HG03460 (cell line): ENCODE measurements at regions not wholly inside any gene's neighbourhood (a gene's known extent, or its start where the extent isn't known, plus 50 kb on each side); places are given as distances from the start of the nearest gene placed in this dataset.

Source experiments
- ATAC-seq: cut with Tn5 transposase; IDR thresholded peaks from one replicate; pipeline ENCODE4 v1.9.1; 2021; ENCODE audit not compliant: unreplicated experiment

DNA sequence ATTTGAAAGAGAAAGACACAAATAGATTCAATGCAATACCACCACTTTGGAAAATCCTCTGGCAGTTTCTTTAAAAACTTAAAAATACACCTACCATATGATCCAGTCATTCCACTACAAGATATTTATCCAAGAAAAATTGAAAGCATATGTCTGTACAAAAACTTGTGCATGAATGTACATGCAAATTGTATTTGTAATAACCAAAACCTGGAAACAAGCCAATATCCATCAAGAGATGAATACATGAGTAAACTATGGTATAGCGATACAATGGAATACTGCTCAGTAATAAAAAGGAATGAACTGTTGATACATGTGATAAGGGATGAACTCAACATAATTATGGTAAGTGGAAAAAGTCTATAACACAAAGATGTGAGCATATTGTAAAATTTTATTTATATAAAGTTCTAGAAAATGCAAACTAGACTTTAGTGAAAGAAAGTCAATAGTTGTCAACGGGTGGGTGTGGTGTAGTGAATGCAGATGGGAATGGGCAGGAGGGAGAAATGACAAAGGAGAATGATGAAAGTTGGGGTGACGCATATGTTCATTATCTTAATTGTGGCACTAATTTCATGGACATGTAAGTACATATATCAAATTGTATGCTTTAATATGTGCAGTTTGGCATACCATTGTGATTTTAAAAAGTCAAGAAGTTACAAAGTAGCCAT is 347.5 kb downstream of the SAMD5 start:
- ATAC-seq = no peak

DNA sequence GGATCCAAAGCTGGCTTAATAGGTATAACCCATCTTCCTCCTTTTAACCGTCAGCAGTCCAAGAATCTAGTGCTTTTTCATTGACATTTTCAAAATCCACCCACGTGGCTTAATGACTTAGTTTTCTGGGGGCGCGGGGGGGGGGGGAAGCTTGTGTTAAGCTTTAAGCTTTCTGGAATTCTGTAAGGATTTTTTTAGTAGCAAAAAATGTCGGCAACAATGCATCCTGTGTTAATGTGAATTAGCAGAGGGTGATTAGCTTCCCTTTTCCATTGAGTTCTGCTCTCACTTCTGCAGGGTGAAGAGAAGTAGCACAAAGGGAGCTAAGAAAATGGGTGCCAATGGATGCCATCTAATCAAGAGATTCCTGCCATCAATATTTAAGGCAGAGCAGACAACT is 348.2 kb downstream of the SAMD5 start:
- no peak for ATAC-seq

DNA sequence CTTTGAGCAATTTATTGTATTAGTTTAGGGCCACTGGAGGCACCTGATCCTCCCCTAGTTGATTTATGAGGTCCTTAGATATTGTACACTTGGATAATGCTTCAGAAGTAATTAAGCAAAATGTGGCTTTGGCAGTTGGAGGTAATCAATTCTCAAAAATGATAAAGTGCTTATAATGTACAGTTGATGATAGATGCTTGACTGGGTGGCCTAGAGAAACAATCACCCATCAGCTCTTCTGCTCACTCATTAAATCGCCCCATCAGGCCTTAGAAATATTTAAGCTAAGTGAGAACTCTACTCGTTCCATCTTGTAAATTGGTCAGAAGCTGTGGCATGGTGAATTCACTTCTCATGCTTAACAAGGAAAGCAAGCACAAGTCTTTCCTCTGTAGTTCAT is 349.9 kb downstream of the SAMD5 start:
- no peak for ATAC-seq

DNA sequence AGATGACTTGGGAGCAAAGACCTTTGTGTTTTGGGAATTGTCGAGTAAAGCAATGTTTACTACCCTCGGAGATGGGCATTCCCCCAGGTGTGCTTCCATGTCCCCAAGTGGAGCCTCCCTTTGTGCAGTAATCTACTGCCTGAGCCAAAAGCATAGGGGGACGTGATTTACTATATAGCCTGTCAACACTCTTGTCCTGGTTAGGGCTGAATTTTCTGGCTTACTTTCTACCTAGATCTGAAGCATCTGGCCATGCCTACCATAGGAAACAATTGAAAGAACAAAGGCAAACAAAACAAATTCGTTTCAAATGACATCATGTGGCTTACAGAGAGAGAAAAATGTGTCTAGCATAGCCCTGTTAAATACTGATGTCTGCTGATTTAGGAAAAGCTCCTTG is 350.6 kb downstream of the SAMD5 start:
- no peak for ATAC-seq

DNA sequence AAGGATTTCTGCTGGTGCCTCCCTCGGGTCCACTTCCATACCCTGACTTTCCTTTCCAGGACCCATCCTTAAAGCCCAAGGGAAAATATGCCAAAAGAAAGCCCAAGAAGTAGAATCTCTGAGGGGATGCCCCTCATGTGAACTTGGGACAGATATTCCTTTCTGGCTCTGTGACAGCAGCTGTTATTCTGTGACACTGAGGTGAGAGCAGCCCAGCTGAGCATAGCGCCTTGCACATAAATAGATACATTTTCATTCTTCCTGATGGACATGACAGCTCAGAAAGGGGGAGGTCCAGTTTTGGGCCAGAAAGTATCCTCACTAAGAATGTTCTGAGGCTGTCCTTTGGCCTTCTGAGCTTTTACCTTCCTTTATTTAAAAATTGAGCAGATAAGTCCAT is 353.2 kb downstream of the SAMD5 start:
- no peak for ATAC-seq

DNA sequence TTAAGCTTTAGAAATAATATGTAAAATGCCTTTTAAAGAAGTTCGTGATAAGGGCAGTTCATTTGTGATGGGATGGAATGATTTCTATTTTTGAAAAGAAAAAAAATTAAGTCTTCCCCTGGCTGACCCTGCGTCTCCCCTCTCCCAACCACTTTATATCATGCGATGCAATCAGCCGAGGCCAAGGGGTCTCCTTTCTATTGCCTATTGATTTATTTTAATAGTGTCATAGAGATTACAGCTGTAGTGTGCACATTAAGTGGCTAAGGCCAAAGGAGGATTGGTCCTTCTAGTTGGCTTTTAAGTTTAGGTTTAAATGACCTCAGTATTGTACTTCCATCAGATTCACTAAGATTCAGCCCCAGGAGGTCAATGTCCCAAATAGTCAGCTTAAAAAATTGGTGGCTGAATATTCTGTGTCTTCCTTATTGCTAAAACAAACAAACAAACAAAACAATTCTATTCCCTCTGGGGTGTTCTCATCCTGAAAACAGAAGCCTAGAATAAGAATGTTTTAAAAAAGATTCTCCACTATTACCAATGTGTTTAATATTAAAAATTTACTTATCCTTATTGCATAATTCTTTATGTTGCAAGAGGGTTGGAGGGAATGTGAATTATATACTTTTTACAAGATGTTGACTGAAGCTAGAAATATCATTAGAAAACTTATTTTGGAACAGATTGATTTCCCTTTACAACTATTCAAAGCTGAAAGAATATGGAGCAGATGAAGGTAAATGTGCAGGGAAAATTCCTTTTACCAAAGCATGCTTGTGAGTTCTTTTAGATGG is 359.1 kb downstream of the SAMD5 start:
- ATAC-seq = no peak

DNA sequence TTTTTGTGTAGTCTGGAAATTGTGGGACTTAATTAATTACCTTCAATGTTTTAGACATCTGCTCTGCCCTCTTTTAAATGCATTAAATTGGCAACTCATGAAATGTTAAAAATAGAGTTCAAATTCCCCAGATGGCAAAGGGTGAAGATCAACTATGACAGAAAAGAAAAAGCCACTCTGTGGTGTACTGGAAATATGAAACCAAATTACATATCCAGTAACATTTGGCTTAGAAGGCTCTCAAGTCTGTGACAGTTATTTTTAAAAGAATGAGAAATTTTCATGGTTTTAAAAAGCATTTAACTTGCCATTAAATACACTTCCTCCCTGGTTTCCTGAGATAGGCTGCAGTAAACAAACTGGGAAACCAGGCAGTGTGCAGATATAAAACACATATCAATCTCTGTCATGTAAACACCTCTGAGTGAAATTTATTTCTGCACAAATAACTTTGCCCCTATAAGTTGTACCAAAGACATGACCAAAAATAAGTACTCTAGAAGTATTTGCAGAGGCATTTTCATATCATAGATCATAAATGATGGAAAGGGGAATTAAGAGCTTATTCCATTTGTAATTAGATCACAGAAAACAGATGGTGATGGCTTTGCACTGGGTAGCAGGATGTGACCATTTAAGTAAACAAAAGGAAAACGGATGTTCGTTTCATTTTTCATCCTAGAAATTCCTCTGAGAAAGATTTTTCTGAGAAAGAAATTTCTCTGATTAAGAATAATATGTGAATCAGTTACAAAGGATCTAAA is 360.1 kb downstream of the SAMD5 start:
- ATAC-seq = no peak

DNA sequence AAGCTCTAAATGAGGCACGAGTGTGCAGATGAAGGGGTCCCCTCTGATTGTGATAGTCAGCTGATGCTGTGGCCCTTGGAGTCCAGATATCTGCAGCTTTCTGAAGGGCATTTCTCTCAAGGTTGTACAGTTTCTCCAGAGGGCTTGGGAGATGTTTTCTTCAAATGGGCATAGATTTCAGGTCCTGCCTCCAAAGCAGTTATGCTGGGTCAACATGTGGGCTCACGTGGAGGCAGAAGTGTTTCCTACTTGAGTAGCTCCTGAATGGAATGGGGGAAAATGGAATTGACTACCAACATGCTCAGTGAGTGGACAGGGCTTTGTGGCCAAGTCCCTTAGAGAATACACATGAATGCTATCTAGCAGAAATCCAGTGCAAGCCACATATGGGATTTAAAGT is 360.7 kb downstream of the SAMD5 start:
- ATAC-seq = no peak

DNA sequence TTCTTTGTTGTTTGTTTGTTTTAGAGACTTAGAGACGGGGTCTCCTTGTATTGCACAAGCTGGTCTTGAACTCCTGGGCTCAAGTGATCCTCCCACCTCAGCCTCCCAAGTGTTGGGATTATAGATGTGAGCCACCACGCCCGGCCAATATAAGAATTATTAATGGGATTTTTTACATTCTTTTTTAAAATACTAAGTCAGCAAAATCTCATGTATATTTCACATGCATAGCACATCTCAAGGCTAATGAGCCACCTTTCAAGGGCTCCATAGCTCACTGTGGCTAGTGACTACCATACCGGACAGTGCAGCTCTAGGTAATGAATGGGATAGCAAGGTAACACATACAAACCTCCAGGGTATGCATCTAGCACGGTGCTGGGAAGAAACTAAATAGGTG is 361.4 kb downstream of the SAMD5 start:
- no peak for ATAC-seq

DNA sequence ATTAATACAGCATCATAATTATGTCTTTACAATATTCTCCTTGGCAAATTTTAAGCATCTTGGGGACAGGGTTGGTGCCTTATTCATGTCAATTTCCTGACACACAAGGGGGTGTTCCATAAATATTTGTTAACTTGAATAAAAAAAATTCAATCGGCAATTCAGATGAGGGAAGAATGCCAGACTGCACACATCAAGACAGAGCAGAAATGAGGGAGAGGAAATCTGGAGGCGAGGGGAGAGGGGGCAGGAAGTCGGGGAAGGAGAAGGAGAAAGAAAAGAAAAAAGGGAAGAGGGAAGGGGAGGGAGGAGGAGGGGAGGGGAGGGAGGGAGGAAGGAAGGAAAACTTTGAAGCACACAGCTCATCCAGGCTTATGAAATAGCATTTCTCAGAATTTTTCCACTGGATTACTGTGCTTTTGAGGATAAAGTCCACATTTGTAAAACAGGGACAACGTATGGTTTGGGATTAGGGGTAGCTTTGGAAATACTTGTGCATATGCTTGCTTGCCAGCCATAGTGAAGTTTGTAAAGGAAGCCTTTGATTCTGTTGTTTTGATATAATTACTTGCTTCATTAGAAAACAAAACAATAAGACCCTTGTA is 362.1 kb downstream of the SAMD5 start:
- ATAC-seq = no peak

DNA sequence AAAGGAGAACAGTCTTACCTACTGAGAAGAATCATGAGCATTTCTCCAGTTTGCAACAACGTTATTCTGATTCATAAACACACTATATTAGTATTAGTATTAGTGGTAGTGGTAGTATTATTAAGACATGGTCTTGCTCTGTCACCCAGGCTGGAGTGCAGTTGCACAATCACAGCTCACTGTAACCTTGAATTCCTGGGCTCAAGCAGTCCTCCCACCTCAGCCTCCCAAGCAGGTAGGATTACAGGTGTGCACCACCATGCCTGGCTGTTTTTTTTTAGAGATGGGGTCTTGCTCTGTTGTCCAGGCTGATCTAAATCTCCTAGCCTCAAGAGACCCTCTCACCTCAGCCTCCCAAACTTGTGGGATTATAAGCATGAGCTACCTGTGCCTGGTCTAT is 363.5 kb downstream of the SAMD5 start:
- no peak for ATAC-seq

DNA sequence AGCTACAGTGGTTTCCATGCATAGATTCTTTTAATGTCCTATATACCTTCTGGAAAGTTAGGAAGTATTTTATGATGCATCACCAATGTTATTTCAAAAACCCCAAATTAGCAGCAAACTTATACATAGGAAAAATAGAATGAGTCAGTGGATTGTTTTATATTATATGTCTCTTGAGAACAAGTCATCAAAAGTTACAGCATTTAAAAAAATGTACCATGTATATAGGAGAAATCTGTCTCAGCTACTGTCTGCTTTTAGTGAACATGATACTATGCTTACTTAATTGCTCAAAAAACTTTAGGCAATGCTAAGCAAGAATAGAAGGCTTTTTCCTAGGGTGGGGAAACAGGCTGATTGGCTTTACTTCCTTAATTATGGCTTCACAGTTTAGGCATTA is 365.3 kb downstream of the SAMD5 start:
- no peak for ATAC-seq

DNA sequence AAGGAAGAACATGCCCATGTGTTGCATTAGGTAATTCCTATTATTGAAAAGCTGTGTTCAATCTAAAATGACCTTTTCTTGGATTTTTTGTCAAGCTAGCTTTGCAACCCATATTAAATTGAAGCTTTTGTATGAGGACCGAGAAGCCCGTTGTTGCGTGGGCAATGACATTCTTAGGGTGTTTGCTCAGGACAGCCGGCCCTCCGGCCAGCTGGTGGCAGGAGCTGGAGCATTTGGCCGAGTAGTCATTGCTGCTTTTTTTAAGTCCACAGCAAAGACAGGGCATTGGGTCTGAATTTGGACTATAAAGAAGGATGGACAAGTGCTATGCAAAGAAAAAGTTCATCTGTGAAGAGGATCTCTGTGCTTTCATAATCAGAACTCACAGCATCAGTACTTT is 365.8 kb downstream of the SAMD5 start:
- ATAC-seq = no peak

DNA sequence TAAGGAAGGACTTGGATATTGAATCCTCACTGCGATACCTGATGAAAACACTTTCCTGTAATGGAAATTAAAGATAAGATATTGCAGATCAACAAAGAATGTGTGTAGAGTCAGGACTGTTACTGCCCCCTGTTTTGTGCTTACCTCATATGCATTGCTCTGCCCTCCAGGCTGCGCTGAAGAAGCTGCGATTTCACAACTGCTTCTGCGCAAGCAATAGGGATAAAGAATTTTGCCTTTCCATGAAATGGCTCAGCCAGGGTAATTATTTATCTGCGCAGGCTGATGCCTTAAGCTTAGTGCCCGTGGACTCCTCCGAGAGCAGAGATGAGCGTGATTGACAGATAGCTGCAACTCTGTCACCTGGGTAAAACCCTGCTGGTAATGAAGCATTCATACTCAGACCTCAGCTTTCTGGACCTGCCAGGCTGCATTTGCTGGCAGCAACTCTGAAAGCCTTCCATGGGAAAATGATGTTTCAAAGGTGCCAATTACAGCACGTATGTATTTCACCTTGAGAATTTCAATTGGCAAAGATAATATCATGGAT is 370.6 kb downstream of the SAMD5 start:
- no peak for ATAC-seq

DNA sequence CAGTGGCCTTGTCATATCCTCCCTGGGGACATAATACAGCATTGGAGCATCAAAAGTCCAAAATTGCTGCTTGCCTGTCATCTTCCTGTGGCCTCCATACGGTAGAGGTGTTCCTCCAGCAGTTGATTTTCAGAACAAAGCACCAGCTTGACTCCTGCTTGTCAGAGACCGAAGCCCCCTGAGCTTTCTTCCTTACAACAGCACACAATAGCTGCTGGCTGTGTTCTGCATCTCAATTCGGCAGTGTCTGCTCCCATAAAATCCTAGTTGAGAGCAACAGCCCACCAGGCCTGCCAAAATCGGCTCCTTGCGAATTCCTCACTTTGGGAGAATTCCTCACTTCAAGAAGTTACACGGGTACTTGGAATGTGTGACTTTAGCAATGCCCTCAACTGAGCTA is 372.9 kb downstream of the SAMD5 start:
- ATAC-seq = no peak

DNA sequence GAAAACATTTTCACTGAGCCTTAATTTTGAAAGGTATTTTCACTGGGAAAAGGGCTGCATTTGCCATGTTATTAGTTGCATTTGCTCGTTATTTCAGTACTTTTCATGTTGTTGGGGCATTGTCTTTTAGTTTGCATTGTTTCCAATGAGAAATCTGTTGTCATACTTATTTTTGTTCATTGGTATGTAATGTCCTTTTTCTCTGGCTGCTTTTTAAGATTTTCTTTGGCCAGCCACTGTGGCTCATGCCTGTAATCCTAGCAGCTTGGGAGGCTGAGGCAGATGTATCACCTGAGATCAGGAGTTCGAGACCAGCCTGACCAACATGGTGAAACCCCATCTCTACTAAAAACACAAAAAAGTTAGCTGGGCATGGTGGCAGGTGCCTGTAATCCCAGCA is 379.9 kb downstream of the SAMD5 start:
- ATAC-seq = no peak

DNA sequence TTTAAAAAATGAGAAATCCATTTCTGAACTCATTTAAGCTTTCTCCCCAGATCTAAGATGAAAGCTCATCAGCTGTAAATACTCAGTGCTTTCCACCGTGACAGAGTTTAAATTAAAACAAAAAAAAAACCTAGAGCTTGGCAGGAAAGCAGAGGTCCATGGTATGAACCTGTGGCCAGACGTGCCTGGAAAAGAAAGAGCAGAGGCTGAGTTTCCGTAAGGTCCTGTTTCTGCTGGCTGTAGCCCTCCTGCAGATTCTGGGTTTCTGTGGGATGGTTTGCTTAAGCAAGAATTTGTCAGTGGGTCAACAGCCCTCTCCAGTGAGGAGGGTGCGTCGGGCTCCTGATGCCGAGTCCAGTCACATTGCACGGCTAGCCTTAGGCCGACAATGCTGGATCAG is 383.2 kb downstream of the SAMD5 start:
- no peak for ATAC-seq

DNA sequence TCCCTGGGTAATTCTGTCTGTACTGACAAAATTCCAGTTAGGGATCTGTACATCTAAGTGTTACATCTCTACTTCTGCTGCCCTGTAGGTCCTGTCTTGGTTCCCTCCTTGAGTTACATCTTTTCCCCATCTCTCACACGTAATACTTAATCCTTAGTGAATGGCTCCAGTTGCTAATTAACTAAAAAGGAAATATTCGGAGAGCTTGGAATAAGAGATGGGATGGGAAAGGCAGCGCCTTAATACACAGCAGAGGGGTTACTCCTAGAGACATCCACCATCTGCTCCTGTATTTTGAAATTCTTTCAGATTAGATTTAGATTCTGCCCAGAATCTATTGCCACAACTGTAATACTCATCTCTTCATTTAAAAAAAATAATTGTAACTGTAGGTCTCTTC is 384.0 kb downstream of the SAMD5 start:
- ATAC-seq = no peak

DNA sequence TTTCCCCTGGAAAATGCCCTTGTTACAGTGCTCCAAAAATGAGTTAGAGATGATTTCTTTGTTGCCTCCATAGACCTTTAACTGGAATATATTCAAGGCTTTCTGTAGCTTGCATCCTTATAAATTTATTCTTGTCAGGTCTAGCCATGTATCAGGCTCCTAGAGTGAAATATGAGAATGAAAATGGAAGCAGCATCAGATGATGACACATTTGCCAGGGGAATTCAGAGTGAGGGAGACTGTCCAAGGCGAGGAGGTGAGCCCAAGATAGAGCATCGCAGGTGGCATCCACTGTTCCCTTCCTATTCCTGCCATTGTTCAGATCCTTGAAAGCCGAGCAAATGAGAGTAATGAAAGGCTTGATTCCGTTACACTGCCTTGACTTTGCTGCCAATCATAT is 386.8 kb downstream of the SAMD5 start:
- ATAC-seq = no peak

DNA sequence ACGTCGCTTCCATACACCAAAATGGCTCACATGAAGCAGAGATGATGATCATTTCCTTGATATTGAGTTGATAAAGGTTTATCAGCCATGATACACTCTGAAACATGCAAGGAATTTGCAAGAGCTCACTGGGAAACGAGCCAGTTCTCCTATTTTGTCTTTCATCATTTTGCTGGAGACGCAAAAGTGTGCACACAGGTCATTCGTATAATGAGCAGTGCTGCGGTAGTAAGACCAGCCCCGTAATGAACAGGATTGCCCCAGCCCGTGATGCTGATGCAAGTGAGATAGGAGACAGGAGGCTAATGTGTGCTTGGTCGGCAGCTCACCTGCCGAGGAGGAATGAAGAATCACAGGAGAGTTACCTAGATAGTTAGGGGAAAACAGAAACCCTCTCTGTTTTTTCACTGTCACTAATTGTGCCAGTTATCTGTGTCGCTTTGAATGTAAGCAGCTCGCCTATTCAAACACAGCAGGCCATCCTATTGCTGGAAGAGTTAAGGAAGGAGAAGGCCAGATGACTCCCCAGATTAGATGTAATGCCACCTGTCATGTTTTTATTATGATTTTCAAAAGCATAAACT is 391.8 kb downstream of the SAMD5 start:
- ATAC-seq = no peak

DNA sequence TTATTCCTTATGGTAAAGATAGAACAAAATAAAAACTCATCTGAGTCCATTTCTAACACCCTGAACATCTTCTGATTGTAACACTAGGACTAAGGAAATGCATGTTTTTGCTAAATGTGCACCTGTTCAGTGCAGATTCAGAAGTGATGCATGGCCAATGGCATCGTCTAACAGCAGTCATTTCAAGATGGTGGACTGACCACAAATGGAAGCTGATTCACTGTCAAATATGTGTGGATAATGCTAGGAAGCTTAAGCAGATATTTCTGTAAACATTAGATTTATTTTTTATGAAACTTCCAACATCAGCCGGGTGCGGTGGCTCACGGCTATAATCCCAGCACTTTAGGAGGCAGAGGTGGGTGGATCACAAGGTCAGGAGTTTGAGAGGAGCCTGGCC is 394.8 kb downstream of the SAMD5 start:
- no peak for ATAC-seq
